Left lung (tissue), 4 donors: ENCODE measurements at regions not wholly inside any gene's neighbourhood (a gene's known extent, or its start where the extent isn't known, plus 50 kb on each side); places are given as distances from the start of the nearest gene placed in this dataset.
A peak's percentile ranks its signal among the peaks of the same experiment; 100 is the strongest.

Experiments
- ATAC-seq: fragments of 200-7000 bp; cut with Tn5 transposase; one replicate; pipeline ENCODE4 v1.9.1; 2020; ENCODE audit warnings: moderate library complexity
- DNase-seq, 4 donors: peaks; one replicate each; pipeline ENCODE4 v3.0.0-alpha.2; 2013 to 2020
- H3K27ac ChIP-seq, 2 donors: fragments of 200-600 bp; sonication (generic) in 1 of 2; one replicate each; pipeline versions ENCODE4 v1.5.0 to v1.8.0; 2020 to 2021
- H3K27me3 ChIP-seq, 2 donors: fragments of 200-600 bp; sonication (generic) in 1 of 2; one replicate each; pipeline versions ENCODE4 v1.5.0 to v1.8.0; 2020 to 2021
- H3K36me3 ChIP-seq, 2 donors: fragments of 200-600 bp; sonication (generic) in 1 of 2; one replicate each; pipeline versions ENCODE4 v1.5.0 to v1.8.0; 2020 to 2021
- H3K4me1 ChIP-seq, 2 donors: fragments of 200-600 bp; one replicate each; pipeline ENCODE4 v1.8.0; 2021
- H3K4me3 ChIP-seq, 2 donors: fragments of 200-600 bp; sonication (generic) in 1 of 2; one replicate each; pipeline versions ENCODE4 v1.5.0 to v1.8.0; 2020 to 2021; ENCODE audit warnings: mild to moderate bottlenecking in 1 of 2
- H3K9me3 ChIP-seq, 2 donors: fragments of 200-600 bp; sonication (generic) in 1 of 2; one replicate each; pipeline versions ENCODE4 v1.5.0 to v1.8.0; 2020 to 2021
- intact Hi-C, 2 donors: fragments of 100-400 bp; cut with DNase I; formaldehyde crosslinking; loops; one replicate each; pipeline versions ENCODE4 v1.11.2 to v1.14.2; 2022
- TF ChIP-seq, protein P1 (sequence below), 2 donors: fragments of 200-600 bp; sonication (generic) in 1 of 2; IDR thresholded peaks; one replicate each; pipeline versions ENCODE4 v1.5.0 to v1.8.0; 2021; ENCODE audit warnings: antibody characterized with exemption in 2 of 2
- donor health status: DM: no; HTN: yes; CAD: no.
- donor health status: DM: no; HTN: no; CAD: no.

DNA sequence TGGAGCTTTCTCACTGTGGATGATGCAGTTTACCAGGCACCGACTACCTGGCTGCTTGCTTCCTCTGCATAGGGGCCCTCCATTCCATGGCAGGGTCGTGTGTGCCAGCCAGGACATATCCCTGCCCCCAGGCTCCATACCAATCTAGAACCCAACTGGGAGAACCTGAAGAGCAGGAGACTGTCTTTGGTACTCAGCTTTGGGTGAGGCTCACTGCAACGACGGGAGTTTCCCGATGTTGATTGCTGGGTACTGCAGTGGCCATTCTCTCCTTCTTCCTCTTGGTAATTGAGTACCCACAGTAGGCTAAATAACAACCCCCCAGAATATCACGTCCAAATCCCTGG lies 133.3 kb upstream of the SERTAD2 start:
- Histone ChIP-seq H3K36me3 (no peaks in the 10 kb centered on the region), H3K27ac (no peak overlapping the region), H3K4me3 (no peak overlapping the region), H3K9me3 (no peaks in the 10 kb centered on the region), H3K4me1 (no peaks in the 10 kb centered on the region), H3K27me3 (no peaks in the 10 kb centered on the region)
- intact Hi-C loops: no loop called here
- TF ChIP-seq, protein P1, sequence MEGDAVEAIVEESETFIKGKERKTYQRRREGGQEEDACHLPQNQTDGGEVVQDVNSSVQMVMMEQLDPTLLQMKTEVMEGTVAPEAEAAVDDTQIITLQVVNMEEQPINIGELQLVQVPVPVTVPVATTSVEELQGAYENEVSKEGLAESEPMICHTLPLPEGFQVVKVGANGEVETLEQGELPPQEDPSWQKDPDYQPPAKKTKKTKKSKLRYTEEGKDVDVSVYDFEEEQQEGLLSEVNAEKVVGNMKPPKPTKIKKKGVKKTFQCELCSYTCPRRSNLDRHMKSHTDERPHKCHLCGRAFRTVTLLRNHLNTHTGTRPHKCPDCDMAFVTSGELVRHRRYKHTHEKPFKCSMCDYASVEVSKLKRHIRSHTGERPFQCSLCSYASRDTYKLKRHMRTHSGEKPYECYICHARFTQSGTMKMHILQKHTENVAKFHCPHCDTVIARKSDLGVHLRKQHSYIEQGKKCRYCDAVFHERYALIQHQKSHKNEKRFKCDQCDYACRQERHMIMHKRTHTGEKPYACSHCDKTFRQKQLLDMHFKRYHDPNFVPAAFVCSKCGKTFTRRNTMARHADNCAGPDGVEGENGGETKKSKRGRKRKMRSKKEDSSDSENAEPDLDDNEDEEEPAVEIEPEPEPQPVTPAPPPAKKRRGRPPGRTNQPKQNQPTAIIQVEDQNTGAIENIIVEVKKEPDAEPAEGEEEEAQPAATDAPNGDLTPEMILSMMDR (IDR thresholded peaks at IDR 0.05): no peak
- DNase-seq: no peak
- no peak for ATAC-seq

GRCh38 chr2:64787698-64788097 lies 134.0 kb upstream of the SERTAD2 start:
- intact Hi-C loops: no loop called here
- DNase-seq (no peak), ATAC-seq (peak; percentile 71)
- H3K27me3 ChIP-seq: no peaks in the 10 kb centered on the region
- no peak overlapping the region for H3K4me3 ChIP-seq
- H3K36me3 ChIP-seq: no peaks in the 10 kb centered on the region
- TF ChIP-seq, protein P1 (IDR thresholded peaks at IDR 0.05): no peak
- H3K4me1 ChIP-seq: no peaks in the 10 kb centered on the region
- no peak overlapping the region for H3K27ac ChIP-seq
- no peaks in the 10 kb centered on the region for H3K9me3 ChIP-seq

- no peak overlapping the region for H3K27ac ChIP-seq
- no peaks in the 10 kb centered on the region for H3K9me3 ChIP-seq
- peak; percentile 33 for ATAC-seq
- TF ChIP-seq, protein P1 (IDR thresholded peaks at IDR 0.05): no peak
- H3K36me3 ChIP-seq: no peaks in the 10 kb centered on the region
- DNase-seq: no peak
- H3K4me1 ChIP-seq: no peaks in the 10 kb centered on the region
- intact Hi-C loops: no loop called here
- H3K27me3 ChIP-seq: no peaks in the 10 kb centered on the region
- no peak overlapping the region for H3K4me3 ChIP-seq
Measured at GRCh38 chr2:64789466-64790320, 136.0 kb upstream of the SERTAD2 start.

- no peak overlapping the region for H3K27ac ChIP-seq
- no peaks in the 10 kb centered on the region for H3K27me3 ChIP-seq
- DNase-seq (no peak), ATAC-seq (no peak)
- H3K36me3 ChIP-seq: no peaks in the 10 kb centered on the region
- no peak overlapping the region for H3K4me3 ChIP-seq
- no peaks in the 10 kb centered on the region for H3K9me3 ChIP-seq
- TF ChIP-seq, protein P1 (IDR thresholded peaks at IDR 0.05): no peak
- H3K4me1 ChIP-seq: no peaks in the 10 kb centered on the region
- intact Hi-C loops: no loop called here
Measured at GRCh38 chr2:64792300-64792699, 138.6 kb upstream of the SERTAD2 start.

DNA sequence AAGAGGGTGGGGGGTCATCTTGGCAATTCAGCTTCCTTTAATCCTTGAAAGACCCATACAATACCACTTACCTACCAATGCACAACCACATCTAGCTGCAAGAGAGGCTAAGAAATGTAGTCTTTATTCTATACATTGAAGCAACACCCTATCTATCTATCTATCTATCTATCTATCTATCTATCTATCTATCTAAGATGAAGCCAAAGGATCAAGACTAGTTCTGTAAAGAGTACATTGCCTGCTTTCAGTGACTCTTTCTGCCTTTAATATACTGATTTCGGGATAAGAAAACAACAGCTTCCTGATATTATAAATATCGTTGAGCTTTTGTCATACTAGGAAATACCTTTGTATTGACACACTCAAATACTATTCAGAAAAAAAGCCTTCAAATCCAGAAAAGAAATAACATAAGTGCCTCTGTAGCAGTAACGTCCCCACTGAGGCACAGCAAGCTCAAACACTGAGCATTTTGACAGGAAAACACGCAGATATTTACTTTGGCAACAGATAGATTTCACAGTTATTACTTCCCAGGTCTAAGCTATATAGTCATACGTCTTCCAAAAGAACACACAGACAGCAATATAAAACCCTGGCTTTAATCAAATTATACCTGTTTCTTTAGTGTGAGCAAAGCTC lies 139.4 kb upstream of the SERTAD2 start:
- ATAC-seq: no peak
- Histone ChIP-seq H3K27me3 (no peaks in the 10 kb centered on the region), H3K36me3 (no peaks in the 10 kb centered on the region), H3K27ac (no peak overlapping the region), H3K4me1 (peaks cover 2 to 7% of the 10 kb centered on the region in 2 donors), H3K9me3 (no peaks in the 10 kb centered on the region), H3K4me3 (no peak overlapping the region)
- no peak for DNase-seq
- TF ChIP-seq, protein P1 (IDR thresholded peaks at IDR 0.05): no peak
- intact Hi-C loops: no loop called here
